ENCODE measurements at regions not wholly inside any gene's neighbourhood (a gene's known extent, or its start where the extent isn't known, plus 50 kb on each side); places are given as distances from the start of the nearest gene placed in this dataset.
"Not testable (repeated sequence)": the region's sequence is repeated elsewhere in the genome, so short reads cannot be mapped to it uniquely, and the experiment has no call there.

GRCh38 chr2:223315813-223316212 lies 263.8 kb downstream of the KCNE4 start:
- Histone ChIP-seq H3K4me3 (no peak overlapping the region), H3K27me3 (replicated peaks; ENCODE audit: insufficient read depth) (no peaks in the 10 kb centered on the region), H3K4me1 (replicated peaks) (no peaks in the 10 kb centered on the region), H3K27ac (no peak overlapping the region), H3K36me3 (no peaks in the 10 kb centered on the region), H3K9me3 (no peaks in the 10 kb centered on the region)
- intact Hi-C loops (cut with DNase I) = no loop called here
- TF ChIP-seq CTCF (IDR thresholded peaks at IDR 0.05) (no peak), POLR2A (IDR thresholded peaks at IDR 0.05) (no peak), POLR2AphosphoS5 (IDR thresholded peaks at IDR 0.05) (no peak)
- no peak for DNase-seq (ENCODE audit: low spot score)
- 85% methylated on average over 3 of the region's 3 CpGs for WGBS

- Histone ChIP-seq H3K9me3 (no peaks in the 10 kb centered on the region), H3K27ac (no peak overlapping the region), H3K4me3 (no peak overlapping the region), H3K27me3 (replicated peaks; ENCODE audit: insufficient read depth) (no peaks in the 10 kb centered on the region), H3K36me3 (no peaks in the 10 kb centered on the region), H3K4me1 (replicated peaks) (no peaks in the 10 kb centered on the region)
- 53% methylated on average over 4 of the region's 4 CpGs for WGBS
- no peak for DNase-seq (ENCODE audit: low spot score)
- no peak for TF ChIP-seq POLR2AphosphoS5 (IDR thresholded peaks at IDR 0.05)
- TF ChIP-seq CTCF (IDR thresholded peaks at IDR 0.05) = no peak
- TF ChIP-seq POLR2A (IDR thresholded peaks at IDR 0.05) = no peak
- intact Hi-C loops (cut with DNase I) = no loop called here
Measured at GRCh38 chr2:223316342-223316741, 264.4 kb downstream of the KCNE4 start.

GRCh38 chr2:223319601-223320000 lies 267.6 kb downstream of the KCNE4 start:
- no peak for DNase-seq (ENCODE audit: low spot score)
- Histone ChIP-seq H3K4me1 (replicated peaks) (no peaks in the 10 kb centered on the region), H3K27ac (no peak overlapping the region), H3K27me3 (replicated peaks; ENCODE audit: insufficient read depth) (no peaks in the 10 kb centered on the region), H3K4me3 (no peak overlapping the region), H3K9me3 (no peaks in the 10 kb centered on the region), H3K36me3 (no peaks in the 10 kb centered on the region)
- intact Hi-C loops (cut with DNase I) = no loop called here
- TF ChIP-seq CTCF (IDR thresholded peaks at IDR 0.05) (no peak), POLR2A (IDR thresholded peaks at IDR 0.05) (no peak), POLR2AphosphoS5 (IDR thresholded peaks at IDR 0.05) (no peak)

- no peak for DNase-seq (ENCODE audit: low spot score)
- no peaks in the 10 kb centered on the region for H3K4me1 ChIP-seq (replicated peaks)
- no peak overlapping the region for H3K4me3 ChIP-seq
- intact Hi-C loops (cut with DNase I) = no loop called here
- H3K27ac ChIP-seq = no peak overlapping the region
- no peaks in the 10 kb centered on the region for H3K9me3 ChIP-seq
- WGBS = 72% methylated on average over 5 of the region's 5 CpGs
- no peaks in the 10 kb centered on the region for H3K36me3 ChIP-seq
- H3K27me3 ChIP-seq (replicated peaks; ENCODE audit: insufficient read depth) = no peaks in the 10 kb centered on the region
- no peak for TF ChIP-seq CTCF (IDR thresholded peaks at IDR 0.05)
- TF ChIP-seq POLR2A (IDR thresholded peaks at IDR 0.05) = no peak
- no peak for TF ChIP-seq POLR2AphosphoS5 (IDR thresholded peaks at IDR 0.05)
Measured at GRCh38 chr2:223324402-223324801, 272.4 kb downstream of the KCNE4 start.

GRCh38 chr2:223328578-223328977 lies 273.6 kb downstream of the SCG2 start:
- DNase-seq (ENCODE audit: low spot score) = no peak
- no peaks in the 10 kb centered on the region for H3K9me3 ChIP-seq
- WGBS = 71% methylated on average over 1 of the region's 1 CpG
- peaks cover 2% of the 10 kb centered on the region for H3K27me3 ChIP-seq (replicated peaks; ENCODE audit: insufficient read depth)
- H3K27ac ChIP-seq = no peak overlapping the region
- H3K36me3 ChIP-seq = no peaks in the 10 kb centered on the region
- no peak overlapping the region for H3K4me3 ChIP-seq
- intact Hi-C loops (cut with DNase I) = no loop called here
- H3K4me1 ChIP-seq (replicated peaks) = no peaks in the 10 kb centered on the region
- TF ChIP-seq POLR2A (IDR thresholded peaks at IDR 0.05) (no peak), CTCF (IDR thresholded peaks at IDR 0.05) (no peak), POLR2AphosphoS5 (IDR thresholded peaks at IDR 0.05) (no peak)

GRCh38 chr2:223330747-223331146 lies 271.4 kb downstream of the SCG2 start:
- 77% methylated on average over 7 of the region's 7 CpGs for WGBS
- H3K27me3 ChIP-seq (replicated peaks; ENCODE audit: insufficient read depth); H3K4me3 ChIP-seq; intact Hi-C loops (cut with DNase I); DNase-seq (ENCODE audit: low spot score); H3K9me3 ChIP-seq; H3K27ac ChIP-seq; H3K4me1 ChIP-seq (replicated peaks); H3K36me3 ChIP-seq: not testable (repeated sequence)
